H9 (cell line): ENCODE measurements at regions not wholly inside any gene's neighbourhood (a gene's known extent, or its start where the extent isn't known, plus 50 kb on each side); places are given as distances from the start of the nearest gene placed in this dataset.

Experiments used
- DNase-seq: peaks from one replicate; pipeline ENCODE4 v3.0.0-alpha.2; 2017
- H2AFZ ChIP-seq: one replicate; pipeline ENCODE4 v1.6.1; 2013; ENCODE audit warnings: mild to moderate bottlenecking, low read length, control low read depth, moderate library complexity
- H2AK5ac ChIP-seq: 2 replicates; pipeline ENCODE4 v1.6.1; 2013; ENCODE audit warnings: low read length, control low read depth, mixed read lengths; ENCODE audit not compliant: insufficient read length
- H2BK120ac ChIP-seq: one replicate; pipeline ENCODE4 v1.6.1; 2013; ENCODE audit warnings: low read depth, mild to moderate bottlenecking, low read length, control low read depth, inconsistent platforms; ENCODE audit not compliant: poor library complexity, severe bottlenecking
- H2BK12ac ChIP-seq: 2 replicates; pipeline ENCODE4 v1.6.1; 2013; ENCODE audit warnings: low read length, control low read depth, mixed read lengths, low read depth; ENCODE audit not compliant: insufficient read length
- H2BK15ac ChIP-seq: 2 replicates; pipeline ENCODE4 v1.6.1; 2013; ENCODE audit warnings: low read depth, low read length, control low read depth
- H2BK20ac ChIP-seq: one replicate; pipeline ENCODE4 v1.6.1; 2013; ENCODE audit warnings: low read depth, mild to moderate bottlenecking, low read length, control low read depth, inconsistent platforms; ENCODE audit not compliant: poor library complexity, severe bottlenecking
- H2BK5ac ChIP-seq: 2 replicates; pipeline ENCODE4 v1.6.1; 2013; ENCODE audit warnings: low read length, control low read depth, mixed read lengths; ENCODE audit not compliant: insufficient read length
- H3K14ac ChIP-seq: 2 replicates; pipeline ENCODE4 v1.6.1; 2013; ENCODE audit warnings: low read length, control low read depth; ENCODE audit not compliant: insufficient read depth
- H3K18ac ChIP-seq: 2 replicates; pipeline ENCODE4 v1.6.1; 2013; ENCODE audit warnings: low read depth, mild to moderate bottlenecking, mixed read lengths, low read length, control low read depth; ENCODE audit not compliant: insufficient read length
- H3K23ac ChIP-seq: 2 replicates; pipeline ENCODE4 v1.6.1; 2013; ENCODE audit warnings: low read length, control low read depth, mixed read lengths, low read depth; ENCODE audit not compliant: insufficient read length
- H3K23me2 ChIP-seq: 2 replicates; pipeline ENCODE4 v1.6.1; 2013; ENCODE audit warnings: low read depth, mild to moderate bottlenecking, mixed read lengths, low read length, control low read depth; ENCODE audit not compliant: insufficient read length, poor library complexity, severe bottlenecking
- H3K27ac ChIP-seq: 2 replicates; pipeline ENCODE4 v1.5.1; 2013; ENCODE audit warnings: low read length, control low read depth, mixed read lengths, low read depth; ENCODE audit not compliant: insufficient read length
- H3K27me3 ChIP-seq: 2 replicates; pipeline ENCODE4 v1.6.1; 2013; ENCODE audit warnings: low read length, control low read depth, inconsistent platforms; ENCODE audit not compliant: insufficient read depth
- H3K4ac ChIP-seq: 2 replicates; pipeline ENCODE4 v1.6.1; 2013; ENCODE audit warnings: low read depth, mild to moderate bottlenecking, control low read depth, inconsistent platforms, low read length, moderate library complexity
- H3K4me1 ChIP-seq: 2 replicates; pipeline ENCODE4 v1.6.1; 2013; ENCODE audit warnings: low read length, control low read depth, inconsistent platforms; ENCODE audit not compliant: insufficient read depth
- H3K4me2 ChIP-seq: 2 replicates; pipeline ENCODE4 v1.6.1; 2013; ENCODE audit warnings: low read length, control low read depth, mixed read lengths; ENCODE audit not compliant: insufficient read length, insufficient read depth
- H3K56ac ChIP-seq: 2 replicates; pipeline ENCODE4 v1.6.1; 2013; ENCODE audit warnings: low read depth, mild to moderate bottlenecking, mixed read lengths, low read length, control low read depth; ENCODE audit not compliant: insufficient read length
- H3K79me1 ChIP-seq: 2 replicates; pipeline ENCODE4 v1.6.1; 2013; ENCODE audit warnings: low read depth, mild to moderate bottlenecking, moderate library complexity, low read length, control low read depth, inconsistent platforms; ENCODE audit not compliant: insufficient read depth, poor library complexity, severe bottlenecking
- H3K79me2 ChIP-seq: 2 replicates; pipeline ENCODE4 v1.6.1; 2013; ENCODE audit warnings: low read length, control low read depth, inconsistent platforms; ENCODE audit not compliant: insufficient read depth
- H3K9ac ChIP-seq: 2 replicates; pipeline ENCODE4 v1.6.1; 2013; ENCODE audit warnings: low read length, control low read depth, mixed read lengths; ENCODE audit not compliant: insufficient read length; ENCODE audit errors: extremely low read depth
- H3K9me3 ChIP-seq: one replicate; pipeline ENCODE4 v1.6.1; 2013; ENCODE audit warnings: low read depth, low read length, inconsistent platforms; ENCODE audit not compliant: control insufficient read depth
- H3T11ph ChIP-seq: one replicate; pipeline ENCODE4 v1.6.1; 2013; ENCODE audit warnings: mild to moderate bottlenecking, low read length, control low read depth, inconsistent platforms
- H4K20me1 ChIP-seq: one replicate; pipeline ENCODE4 v1.6.1; 2013; ENCODE audit not compliant: control insufficient read depth, insufficient read length, insufficient read depth
- H4K5ac ChIP-seq: 2 replicates; pipeline ENCODE4 v1.6.1; 2013; ENCODE audit warnings: low read depth, mild to moderate bottlenecking, mixed read lengths, low read length, control low read depth; ENCODE audit not compliant: insufficient read length
- H4K8ac ChIP-seq: replicated peaks from 2 replicates; pipeline ENCODE4 v1.6.1; 2013; ENCODE audit warnings: low read length, control low read depth, mixed read lengths, low read depth; ENCODE audit not compliant: insufficient read length
- H4K91ac ChIP-seq: 2 replicates; pipeline ENCODE4 v1.6.1; 2013; ENCODE audit warnings: low read depth, mild to moderate bottlenecking, moderate library complexity, mixed read lengths, low read length, control low read depth; ENCODE audit not compliant: insufficient read length
- H3K27ac Mint-ChIP-seq, 3 experiments: 2 replicates in 2 of 3; 3 replicates in 1 of 3; pipeline ENCODE4 v1.8.0; 2020 to 2021; ENCODE audit warnings: mixed read lengths in 3 of 3, mild to moderate bottlenecking in 1 of 3, moderate library complexity in 1 of 3
- H3K27me3 Mint-ChIP-seq: 2 replicates; pipeline ENCODE4 v1.8.0; 2021; ENCODE audit warnings: low read depth, mild to moderate bottlenecking, moderate library complexity, mixed read lengths
- H3K36me3 Mint-ChIP-seq, 3 experiments: 2 replicates in 2 of 3; 3 replicates in 1 of 3; pipeline ENCODE4 v1.8.0; 2020 to 2021; ENCODE audit warnings: low read depth in 3 of 3, mixed read lengths in 3 of 3; ENCODE audit not compliant: insufficient read depth in 1 of 3
- H3K4me1 Mint-ChIP-seq, 2 experiments: 2 replicates each; pipeline ENCODE4 v1.8.0; 2020; ENCODE audit warnings: mixed read lengths in 2 of 2
- H3K4me3 Mint-ChIP-seq, 2 experiments: 2 replicates in 1 of 2; 3 replicates in 1 of 2; pipeline ENCODE4 v1.8.0; 2020 to 2021; ENCODE audit warnings: mild to moderate bottlenecking in 2 of 2, mixed read lengths in 2 of 2, moderate library complexity in 1 of 2
- H3K9me3 Mint-ChIP-seq, 2 experiments: 2 replicates in 1 of 2; 3 replicates in 1 of 2; pipeline ENCODE4 v1.8.0; 2020; ENCODE audit warnings: mild to moderate bottlenecking in 2 of 2, mixed read lengths in 2 of 2, moderate library complexity in 1 of 2
- CTCF ChIP-seq: fragments of 200-600 bp; sonication (generic); conservative IDR thresholded peaks from 3 replicates; pipeline ENCODE4 v1.8.0; 2021; ENCODE audit warnings: antibody characterized with exemption, mild to moderate bottlenecking
- WGBS: extraction: QIAGEN DNeasy Blood & Tissue Kit; methylation state at CpG from one replicate; pipeline ENCODE4 v1.1.7; 2013; ENCODE audit warnings: missing lambda C conversion rate, low lambda C conversion rate, mixed read lengths; ENCODE audit not compliant: insufficient read length; ENCODE audit errors: extremely low coverage; 5-methylcytosine and 5-hydroxymethylcytosine counted together

GRCh38 chr14:98984027-98984718, 287.8 kb downstream of the BCL11B start:
- no peaks in the 10 kb centered on the region for H3K9me3 ChIP-seq
- H3K4me3 Mint-ChIP-seq, result no peak overlapping the region
- H2BK15ac ChIP-seq, result no peak overlapping the region
- no peak for TF ChIP-seq CTCF
- H4K91ac ChIP-seq, result no peak overlapping the region
- H2AK5ac ChIP-seq, result no peak overlapping the region
- H2BK12ac ChIP-seq, result no peak overlapping the region
- no peak overlapping the region for H2BK120ac ChIP-seq
- no peaks in the 10 kb centered on the region; a peak in 1 of 7 replicates for H3K36me3 Mint-ChIP-seq
- peaks cover 0 to 15% of the 10 kb centered on the region in 2 experiments; a peak in 3 of 4 replicates for H3K4me1 Mint-ChIP-seq
- H3K27me3 Mint-ChIP-seq, result no peaks in the 10 kb centered on the region; the same call in none of the 2 replicates
- H4K5ac ChIP-seq, result no peak overlapping the region
- WGBS, result no CpG with 5 or more reads among the region's 11 CpGs
- no peaks in the 10 kb centered on the region for H4K20me1 ChIP-seq
- H3T11ph ChIP-seq, result no peak overlapping the region
- H3K56ac ChIP-seq, result no peak overlapping the region
- no peak overlapping the region for H2AFZ ChIP-seq
- no peak overlapping the region for H3K9ac ChIP-seq
- no peak for DNase-seq
- no peak overlapping the region for H3K27ac ChIP-seq
- no peak overlapping the region for H3K23ac ChIP-seq
- H3K27me3 ChIP-seq, result no peaks in the 10 kb centered on the region
- no peak overlapping the region for H3K4ac ChIP-seq
- H3K79me1 ChIP-seq, result no peaks in the 10 kb centered on the region
- H3K18ac ChIP-seq, result no peak overlapping the region
- H3K23me2 ChIP-seq, result no peaks in the 10 kb centered on the region
- H3K9me3 Mint-ChIP-seq, result peaks cover 0 to 11% of the 10 kb centered on the region in 2 experiments; a peak in 4 of 5 replicates
- no peak overlapping the region; a peak in 1 of 7 replicates for H3K27ac Mint-ChIP-seq
- no peak overlapping the region for H2BK20ac ChIP-seq
- no peak overlapping the region for H2BK5ac ChIP-seq
- H3K4me1 ChIP-seq, result peaks cover 2% of the 10 kb centered on the region; the same call in 1 of the 2 replicates
- no peak overlapping the region for H3K14ac ChIP-seq
- no peak overlapping the region for H3K4me2 ChIP-seq
- no peaks in the 10 kb centered on the region for H3K79me2 ChIP-seq
- H4K8ac ChIP-seq, result no peak overlapping the region
